Astrocyte of the spinal cord (primary cell): ENCODE measurements at regions not wholly inside any gene's neighbourhood (a gene's known extent, or its start where the extent isn't known, plus 50 kb on each side); places are given as distances from the start of the nearest gene placed in this dataset.
A peak's percentile ranks its signal among the peaks of the same experiment; 100 is the strongest.

Experiments used
- DNase-seq: peaks from one replicate; pipeline ENCODE4 v3.0.0; 2011; ENCODE audit warnings: low read depth, low spot score
- H3K4me3 ChIP-seq: 2 replicates; pipeline ENCODE4 v1.5.1; 2011; ENCODE audit warnings: low read depth, mild to moderate bottlenecking, low read length, moderate library complexity
- CTCF ChIP-seq: IDR thresholded peaks from 2 replicates; pipeline ENCODE4 v1.5.1; 2012; ENCODE audit warnings: low read depth, mild to moderate bottlenecking, low read length, inconsistent platforms
- in situ Hi-C: cut with HindIII; loops from 2 replicates; pipeline ENCODE4 v1.10.0; 2017; ENCODE audit warnings: low sequenced_read_pairs

GRCh38 chr12:127459687-127460086 lies 807.3 kb upstream of the TMEM132C start:
- no peak overlapping the region for H3K4me3 ChIP-seq
- no peak for TF ChIP-seq CTCF
- in situ Hi-C loops: no loop called here
- DNase-seq: no peak

GRCh38 chr12:127463237-127463636 lies 803.7 kb upstream of the TMEM132C start:
- in situ Hi-C loops: no loop called here
- no peak for DNase-seq
- H3K4me3 ChIP-seq: no peak overlapping the region
- no peak for TF ChIP-seq CTCF

- in situ Hi-C loops: no loop called here
- no peak for TF ChIP-seq CTCF
- no peak overlapping the region for H3K4me3 ChIP-seq
- DNase-seq: no peak
Observed at GRCh38 chr12:127469331-127469730, 797.6 kb upstream of the TMEM132C start.

- no peak for TF ChIP-seq CTCF
- DNase-seq: no peak
- H3K4me3 ChIP-seq: no peak overlapping the region
- in situ Hi-C loops: no loop called here
Observed at GRCh38 chr12:127473766-127474165, 793.2 kb upstream of the TMEM132C start.

GRCh38 chr12:127479256-127479655 lies 787.7 kb upstream of the TMEM132C start:
- no peak for TF ChIP-seq CTCF
- in situ Hi-C loops: no loop called here
- peak; percentile 7 for DNase-seq
- H3K4me3 ChIP-seq: no peak overlapping the region

GRCh38 chr12:127480775-127481314 lies 786.1 kb upstream of the TMEM132C start:
- no peak for DNase-seq
- in situ Hi-C loops: no loop called here
- no peak for TF ChIP-seq CTCF
- H3K4me3 ChIP-seq: no peak overlapping the region

- H3K4me3 ChIP-seq: no peak overlapping the region
- DNase-seq: no peak
- in situ Hi-C loops: no loop called here
- no peak for TF ChIP-seq CTCF
Observed at GRCh38 chr12:127482950-127483349, 784.0 kb upstream of the TMEM132C start.
